Right lobe of liver (tissue), 4 donors: ENCODE measurements at regions not wholly inside any gene's neighbourhood (a gene's known extent, or its start where the extent isn't known, plus 50 kb on each side); places are given as distances from the start of the nearest gene placed in this dataset.

Experiments
- POLR2A ChIP-seq: fragments of 450-650 bp; IDR thresholded peaks from one replicate; pipeline ENCODE4 v1.6.1; 2017; ENCODE audit warnings: antibody characterized with exemption, mild to moderate bottlenecking
- TF ChIP-seq, protein P1 (sequence below), 4 donors: fragments of 200-600 bp in 3 of 4; fragments of 450-650 bp in 1 of 4; IDR thresholded peaks; one replicate each; pipeline versions ENCODE4 v1.5.1 to v1.8.0; 2016 to 2022; ENCODE audit warnings: antibody characterized with exemption in 4 of 4, mild to moderate bottlenecking in 2 of 4
- donor health status: DM: no; HTN: no; CAD: no.
- donor health status: DM: no; HTN: no; CAD: no.
- donor health status: DM: no; HTN: yes; CAD: no.

DNA sequence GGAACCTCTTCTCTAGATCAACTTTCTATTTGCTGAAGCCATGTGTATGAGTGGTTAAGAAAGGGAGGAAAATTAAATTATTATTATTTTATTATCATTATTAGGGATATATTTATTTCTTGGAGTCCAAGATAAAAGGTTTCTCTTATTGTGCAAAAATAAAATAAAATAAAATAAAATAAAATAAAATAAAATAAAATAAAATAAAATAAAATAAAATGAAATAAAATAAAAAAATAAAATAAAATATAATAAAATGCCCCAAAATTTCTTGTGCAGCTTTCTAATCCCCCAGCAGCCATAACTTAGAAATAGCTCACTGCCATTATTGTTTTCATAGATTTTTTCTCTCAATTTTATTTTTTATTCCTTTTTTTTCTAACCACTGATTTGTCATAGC, 526.8 kb downstream of the VGLL3 start:
- TF ChIP-seq, protein P1, sequence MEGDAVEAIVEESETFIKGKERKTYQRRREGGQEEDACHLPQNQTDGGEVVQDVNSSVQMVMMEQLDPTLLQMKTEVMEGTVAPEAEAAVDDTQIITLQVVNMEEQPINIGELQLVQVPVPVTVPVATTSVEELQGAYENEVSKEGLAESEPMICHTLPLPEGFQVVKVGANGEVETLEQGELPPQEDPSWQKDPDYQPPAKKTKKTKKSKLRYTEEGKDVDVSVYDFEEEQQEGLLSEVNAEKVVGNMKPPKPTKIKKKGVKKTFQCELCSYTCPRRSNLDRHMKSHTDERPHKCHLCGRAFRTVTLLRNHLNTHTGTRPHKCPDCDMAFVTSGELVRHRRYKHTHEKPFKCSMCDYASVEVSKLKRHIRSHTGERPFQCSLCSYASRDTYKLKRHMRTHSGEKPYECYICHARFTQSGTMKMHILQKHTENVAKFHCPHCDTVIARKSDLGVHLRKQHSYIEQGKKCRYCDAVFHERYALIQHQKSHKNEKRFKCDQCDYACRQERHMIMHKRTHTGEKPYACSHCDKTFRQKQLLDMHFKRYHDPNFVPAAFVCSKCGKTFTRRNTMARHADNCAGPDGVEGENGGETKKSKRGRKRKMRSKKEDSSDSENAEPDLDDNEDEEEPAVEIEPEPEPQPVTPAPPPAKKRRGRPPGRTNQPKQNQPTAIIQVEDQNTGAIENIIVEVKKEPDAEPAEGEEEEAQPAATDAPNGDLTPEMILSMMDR (IDR thresholded peaks at IDR 0.05): no peak
- no peak for TF ChIP-seq POLR2A
